ENCODE measurements at regions not wholly inside any gene's neighbourhood (a gene's known extent, or its start where the extent isn't known, plus 50 kb on each side); places are given as distances from the start of the nearest gene placed in this dataset.

DNA sequence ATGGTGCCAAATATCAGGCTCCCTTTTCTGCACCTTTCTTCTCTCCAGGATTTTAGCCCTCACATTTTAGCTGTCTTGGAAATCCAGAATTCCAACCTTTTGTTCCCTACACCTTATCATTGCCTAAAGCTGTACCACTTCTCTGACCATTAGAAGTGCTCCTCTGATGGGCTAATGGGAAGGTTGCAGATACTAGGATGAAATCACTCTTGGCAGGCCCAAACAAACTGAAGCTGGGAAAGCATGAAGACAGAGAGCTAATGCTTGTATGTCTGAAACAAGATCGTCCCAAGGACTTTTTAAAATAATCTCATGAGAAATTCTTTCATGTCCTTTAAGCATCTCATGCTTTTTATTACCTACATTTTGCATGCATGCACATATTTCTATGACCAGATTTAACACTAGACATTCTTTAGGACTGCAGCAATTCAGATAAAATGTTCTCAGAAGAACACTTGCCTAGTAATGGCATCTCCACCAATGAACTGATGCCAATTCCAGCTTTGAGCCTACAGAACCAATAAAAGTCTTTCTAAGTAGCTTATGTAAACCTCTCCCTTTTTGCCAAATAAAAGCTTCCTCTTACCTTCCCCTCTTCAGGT is 98.4 kb upstream of the OSR1 start:
- H3K27ac Mint-ChIP-seq (ENCODE audit: low read depth): no peak overlapping the region
- H3K4me1 Mint-ChIP-seq: no peaks in the 10 kb centered on the region
- ATAC-seq (replicated peaks; ENCODE audit: extremely low read depth, poor library complexity, severe bottlenecking): no peak
- H3K36me3 Mint-ChIP-seq (ENCODE audit: insufficient read depth): no peaks in the 10 kb centered on the region
- H3K9me3 Mint-ChIP-seq: no peaks in the 10 kb centered on the region
- H3K27me3 Mint-ChIP-seq: peaks cover 38% of the 10 kb centered on the region
- no peak overlapping the region for H3K4me3 Mint-ChIP-seq
- no peak for DNase-seq (ENCODE audit: low spot score in 2 of 2)

DNA sequence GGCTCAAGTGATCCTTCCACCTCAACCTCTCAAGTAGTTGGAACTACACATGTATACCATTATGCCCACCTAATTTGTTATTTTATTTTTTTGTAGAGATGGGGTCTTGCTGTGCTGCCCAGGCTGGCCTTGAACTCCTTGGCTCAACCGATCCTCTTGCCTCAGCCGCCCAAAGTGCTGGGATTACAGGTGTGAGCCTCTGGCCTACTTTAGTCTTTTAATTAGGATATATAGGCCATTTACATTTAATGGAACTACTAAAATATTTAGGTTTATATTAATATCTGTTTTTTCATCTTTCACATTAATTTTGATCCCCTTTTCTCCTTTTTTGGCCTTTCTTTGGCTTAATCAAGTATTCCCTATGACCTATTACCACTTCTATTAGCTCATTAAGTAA is 95.7 kb upstream of the OSR1 start:
- Mint-ChIP-seq H3K27me3 (peaks cover 15% of the 10 kb centered on the region), H3K27ac (ENCODE audit: low read depth) (no peak overlapping the region), H3K9me3 (no peaks in the 10 kb centered on the region), H3K36me3 (ENCODE audit: insufficient read depth) (no peaks in the 10 kb centered on the region), H3K4me3 (no peak overlapping the region), H3K4me1 (no peaks in the 10 kb centered on the region)
- ATAC-seq (replicated peaks; ENCODE audit: extremely low read depth, poor library complexity, severe bottlenecking) (no peak), DNase-seq (ENCODE audit: low spot score in 2 of 2) (no peak)

DNA sequence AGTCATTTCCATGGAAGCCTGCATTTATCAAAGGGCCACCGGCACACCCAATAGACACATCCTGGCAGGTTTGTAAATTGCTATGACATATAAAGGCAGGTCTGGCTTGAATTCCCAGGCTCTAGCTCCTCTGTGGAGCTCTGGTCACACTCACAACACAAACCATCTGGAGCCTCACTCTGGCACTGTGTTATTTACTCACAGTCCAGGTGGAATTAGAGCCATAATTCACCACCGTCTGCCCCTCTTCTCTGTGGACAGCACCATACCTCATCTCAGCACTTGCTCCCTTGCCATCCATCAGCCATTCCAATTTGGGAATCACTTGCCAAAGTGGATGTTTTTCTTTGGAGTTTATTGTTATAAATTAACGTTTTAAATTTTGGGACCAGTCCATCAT is 84.3 kb upstream of the OSR1 start:
- H3K4me3 Mint-ChIP-seq: no peak overlapping the region
- peaks cover 47% of the 10 kb centered on the region for H3K27me3 Mint-ChIP-seq
- no peak for DNase-seq (ENCODE audit: low spot score in 2 of 2)
- peaks cover 2% of the 10 kb centered on the region for H3K36me3 Mint-ChIP-seq (ENCODE audit: insufficient read depth)
- no peaks in the 10 kb centered on the region for H3K4me1 Mint-ChIP-seq
- no peak for ATAC-seq (replicated peaks; ENCODE audit: extremely low read depth, poor library complexity, severe bottlenecking)
- peaks cover 7% of the 10 kb centered on the region for H3K9me3 Mint-ChIP-seq
- H3K27ac Mint-ChIP-seq (ENCODE audit: low read depth): no peak overlapping the region

DNA sequence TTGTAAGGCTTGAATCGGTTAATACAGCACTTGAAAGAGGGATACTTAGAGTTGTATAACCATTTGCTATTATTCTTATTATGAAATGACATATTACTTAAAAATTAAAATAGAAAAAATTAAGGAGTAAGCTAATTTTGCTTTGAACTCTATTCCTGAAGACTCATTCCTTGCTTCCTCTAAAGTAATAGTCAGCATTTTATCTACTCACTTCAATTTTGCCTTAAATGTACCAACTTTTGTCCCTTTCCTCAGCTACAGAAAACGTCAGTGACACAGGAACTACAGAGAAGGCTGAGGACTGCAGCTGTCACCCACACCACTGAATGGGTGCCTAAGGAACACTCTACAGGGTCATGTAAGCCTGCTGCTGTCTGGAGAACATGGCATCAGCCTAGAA is 80.7 kb upstream of the OSR1 start:
- ATAC-seq (replicated peaks; ENCODE audit: extremely low read depth, poor library complexity, severe bottlenecking) (no peak), DNase-seq (ENCODE audit: low spot score in 2 of 2) (no peak)
- Mint-ChIP-seq H3K9me3 (no peaks in the 10 kb centered on the region), H3K4me1 (no peaks in the 10 kb centered on the region), H3K27ac (ENCODE audit: low read depth) (no peak overlapping the region), H3K27me3 (peaks cover 51% of the 10 kb centered on the region), H3K36me3 (ENCODE audit: insufficient read depth) (peaks cover 2% of the 10 kb centered on the region), H3K4me3 (no peak overlapping the region)

DNA sequence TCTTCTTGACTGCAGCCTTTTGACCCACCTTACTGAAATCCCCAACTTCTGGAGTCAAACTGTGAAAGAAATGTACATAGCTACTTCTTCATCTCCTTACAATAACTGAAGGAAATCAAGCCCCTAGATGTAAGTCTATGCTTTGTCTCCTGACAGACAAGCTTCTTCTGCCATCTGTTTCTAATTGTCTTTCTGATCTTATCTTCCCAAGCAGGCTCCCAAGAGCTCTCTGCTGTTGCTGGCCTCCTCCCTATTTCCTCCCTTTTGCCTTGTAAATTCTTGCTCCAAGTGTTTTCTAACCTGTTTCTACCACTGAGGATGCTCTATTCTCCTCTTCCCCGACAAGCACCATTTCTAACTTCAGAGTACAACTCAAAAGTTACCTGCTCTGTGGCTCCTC is 77.4 kb upstream of the OSR1 start:
- ATAC-seq (replicated peaks; ENCODE audit: extremely low read depth, poor library complexity, severe bottlenecking): no peak
- Mint-ChIP-seq H3K27me3 (peaks cover 40% of the 10 kb centered on the region), H3K27ac (ENCODE audit: low read depth) (no peak overlapping the region), H3K4me3 (no peak overlapping the region), H3K9me3 (no peaks in the 10 kb centered on the region), H3K36me3 (ENCODE audit: insufficient read depth) (peaks cover 2% of the 10 kb centered on the region), H3K4me1 (no peaks in the 10 kb centered on the region)
- no peak for DNase-seq (ENCODE audit: low spot score in 2 of 2)

DNA sequence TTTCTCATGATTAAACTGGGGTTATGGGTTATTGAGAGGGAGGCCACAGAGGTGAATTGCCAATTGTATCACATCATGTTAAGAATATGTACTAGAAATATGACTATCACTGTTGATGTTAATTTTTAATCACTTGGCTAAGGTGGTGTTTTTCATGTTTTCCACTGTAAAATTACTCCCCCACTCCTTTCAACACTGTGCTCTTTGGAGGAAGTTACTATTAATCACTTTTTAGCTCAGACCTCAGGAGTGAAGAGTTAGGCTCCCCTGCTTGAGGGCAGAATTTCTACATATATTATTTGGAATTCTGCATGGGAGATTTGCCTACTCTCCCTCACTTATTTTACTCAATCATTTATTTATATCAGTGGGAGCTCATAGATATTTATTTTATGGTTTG is 76.0 kb upstream of the OSR1 start:
- Mint-ChIP-seq H3K9me3 (no peaks in the 10 kb centered on the region), H3K4me1 (no peaks in the 10 kb centered on the region), H3K27ac (ENCODE audit: low read depth) (no peak overlapping the region), H3K4me3 (no peak overlapping the region), H3K36me3 (ENCODE audit: insufficient read depth) (no peaks in the 10 kb centered on the region), H3K27me3 (peaks cover 40% of the 10 kb centered on the region)
- no peak for ATAC-seq (replicated peaks; ENCODE audit: extremely low read depth, poor library complexity, severe bottlenecking)
- no peak for DNase-seq (ENCODE audit: low spot score in 2 of 2)

DNA sequence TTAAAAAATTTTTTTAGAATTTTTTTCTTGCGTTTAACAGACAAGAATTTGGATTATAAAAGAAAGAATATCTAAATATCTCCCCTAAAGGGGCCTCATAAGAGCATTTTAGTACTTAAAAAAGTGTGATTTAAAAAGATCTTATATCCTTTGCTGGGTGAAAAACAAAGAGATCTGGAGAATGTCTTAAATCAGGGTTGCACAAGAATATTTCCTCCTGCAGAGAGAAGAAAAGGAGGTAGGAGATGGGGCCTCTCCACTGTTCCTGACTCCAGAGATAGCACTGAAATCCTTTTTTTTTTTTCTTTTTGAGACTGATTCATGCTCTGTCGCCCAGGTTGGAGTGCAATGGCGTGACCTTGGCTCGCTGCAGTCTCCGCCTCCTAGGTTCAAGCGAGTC is 68.5 kb upstream of the OSR1 start:
- no peak for DNase-seq (ENCODE audit: low spot score in 2 of 2)
- no peaks in the 10 kb centered on the region for H3K9me3 Mint-ChIP-seq
- no peaks in the 10 kb centered on the region for H3K4me1 Mint-ChIP-seq
- no peak overlapping the region for H3K27ac Mint-ChIP-seq (ENCODE audit: low read depth)
- no peak overlapping the region for H3K4me3 Mint-ChIP-seq
- H3K27me3 Mint-ChIP-seq: peaks cover 48% of the 10 kb centered on the region
- ATAC-seq (replicated peaks; ENCODE audit: extremely low read depth, poor library complexity, severe bottlenecking): no peak
- no peaks in the 10 kb centered on the region for H3K36me3 Mint-ChIP-seq (ENCODE audit: insufficient read depth)

DNA sequence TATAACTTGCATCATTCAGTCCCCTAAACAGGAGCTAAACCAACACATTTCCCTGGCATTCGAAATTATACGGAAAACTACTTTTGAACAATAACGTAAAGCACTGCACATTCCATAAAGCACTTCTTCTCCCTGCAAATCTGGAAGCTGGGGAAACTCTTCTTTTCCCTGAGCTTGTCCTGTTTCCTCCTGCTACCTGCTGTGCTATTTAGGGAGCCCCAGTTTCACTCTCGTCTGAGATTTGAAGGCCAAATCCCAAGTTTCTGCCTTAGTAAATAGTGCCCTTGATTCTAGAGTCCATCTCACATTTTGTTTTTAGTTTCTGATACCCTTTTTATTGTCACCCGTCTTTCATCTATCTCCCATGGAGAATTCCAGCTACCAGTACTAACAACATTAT is 67.7 kb upstream of the OSR1 start:
- no peak overlapping the region for H3K4me3 Mint-ChIP-seq
- H3K9me3 Mint-ChIP-seq: no peaks in the 10 kb centered on the region
- peaks cover 48% of the 10 kb centered on the region for H3K27me3 Mint-ChIP-seq
- H3K27ac Mint-ChIP-seq (ENCODE audit: low read depth): no peak overlapping the region
- no peaks in the 10 kb centered on the region for H3K4me1 Mint-ChIP-seq
- DNase-seq (ENCODE audit: low spot score in 2 of 2) (no peak), ATAC-seq (replicated peaks; ENCODE audit: extremely low read depth, poor library complexity, severe bottlenecking) (no peak)
- no peaks in the 10 kb centered on the region for H3K36me3 Mint-ChIP-seq (ENCODE audit: insufficient read depth)

DNA sequence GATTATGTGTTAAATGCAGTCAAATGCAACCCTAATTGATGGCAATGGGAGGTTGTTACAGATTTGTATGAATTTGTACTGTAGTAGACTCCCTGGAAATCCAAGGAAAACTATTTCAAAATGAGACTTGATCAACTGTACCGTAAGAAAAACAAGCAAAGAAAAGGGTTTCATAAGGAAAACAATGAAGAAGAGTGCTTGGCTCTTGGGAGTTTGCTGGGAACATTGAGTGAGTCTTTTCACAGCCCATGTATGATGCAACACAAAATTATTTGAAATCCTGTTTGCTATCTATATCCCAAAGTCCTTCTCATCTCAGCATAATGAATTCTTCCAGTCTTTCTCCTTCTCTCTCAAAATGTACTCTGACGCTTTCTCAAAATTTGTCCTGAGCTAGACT is 67.0 kb upstream of the OSR1 start:
- ATAC-seq (replicated peaks; ENCODE audit: extremely low read depth, poor library complexity, severe bottlenecking) (no peak), DNase-seq (ENCODE audit: low spot score in 2 of 2) (no peak)
- Mint-ChIP-seq H3K27me3 (peaks cover 48% of the 10 kb centered on the region), H3K9me3 (no peaks in the 10 kb centered on the region), H3K36me3 (ENCODE audit: insufficient read depth) (no peaks in the 10 kb centered on the region), H3K27ac (ENCODE audit: low read depth) (no peak overlapping the region), H3K4me3 (no peak overlapping the region), H3K4me1 (no peaks in the 10 kb centered on the region)

DNA sequence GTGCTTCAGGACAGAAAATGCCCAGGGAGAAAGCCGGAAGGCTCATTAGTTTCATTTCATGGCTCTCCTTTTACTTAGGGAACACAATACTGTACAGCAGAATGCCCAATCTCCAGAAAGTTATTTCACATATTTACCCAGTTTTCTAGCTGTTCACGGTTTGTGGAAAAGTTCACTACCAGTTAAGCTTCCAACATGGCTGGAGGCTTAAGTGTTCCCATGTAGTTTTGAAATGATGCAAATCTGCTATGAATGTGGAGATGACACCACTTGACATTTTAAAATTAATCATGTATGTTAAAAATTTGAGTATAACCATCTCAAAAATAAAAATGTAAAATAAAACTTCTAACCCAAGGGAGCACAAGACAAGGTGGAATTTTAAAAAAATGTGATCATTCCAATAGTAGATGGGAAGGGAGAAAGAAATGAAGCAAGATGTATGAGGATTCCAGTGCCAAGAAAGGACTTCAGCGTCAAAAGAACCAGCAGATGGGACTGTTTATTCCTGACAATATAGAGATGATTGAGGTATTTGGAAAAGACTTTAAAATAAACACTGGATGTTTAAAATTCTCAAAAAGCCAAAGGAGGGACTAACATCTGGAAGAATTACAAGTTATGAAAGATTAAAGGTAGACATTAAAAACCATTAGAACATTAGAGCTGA is 60.9 kb upstream of the OSR1 start:
- DNase-seq (ENCODE audit: low spot score in 2 of 2) (no peak), ATAC-seq (replicated peaks; ENCODE audit: extremely low read depth, poor library complexity, severe bottlenecking) (no peak)
- Mint-ChIP-seq H3K4me3 (no peak overlapping the region), H3K36me3 (ENCODE audit: insufficient read depth) (peaks cover 2% of the 10 kb centered on the region), H3K4me1 (no peaks in the 10 kb centered on the region), H3K27me3 (peaks cover 47% of the 10 kb centered on the region), H3K27ac (ENCODE audit: low read depth) (no peak overlapping the region), H3K9me3 (no peaks in the 10 kb centered on the region)

DNA sequence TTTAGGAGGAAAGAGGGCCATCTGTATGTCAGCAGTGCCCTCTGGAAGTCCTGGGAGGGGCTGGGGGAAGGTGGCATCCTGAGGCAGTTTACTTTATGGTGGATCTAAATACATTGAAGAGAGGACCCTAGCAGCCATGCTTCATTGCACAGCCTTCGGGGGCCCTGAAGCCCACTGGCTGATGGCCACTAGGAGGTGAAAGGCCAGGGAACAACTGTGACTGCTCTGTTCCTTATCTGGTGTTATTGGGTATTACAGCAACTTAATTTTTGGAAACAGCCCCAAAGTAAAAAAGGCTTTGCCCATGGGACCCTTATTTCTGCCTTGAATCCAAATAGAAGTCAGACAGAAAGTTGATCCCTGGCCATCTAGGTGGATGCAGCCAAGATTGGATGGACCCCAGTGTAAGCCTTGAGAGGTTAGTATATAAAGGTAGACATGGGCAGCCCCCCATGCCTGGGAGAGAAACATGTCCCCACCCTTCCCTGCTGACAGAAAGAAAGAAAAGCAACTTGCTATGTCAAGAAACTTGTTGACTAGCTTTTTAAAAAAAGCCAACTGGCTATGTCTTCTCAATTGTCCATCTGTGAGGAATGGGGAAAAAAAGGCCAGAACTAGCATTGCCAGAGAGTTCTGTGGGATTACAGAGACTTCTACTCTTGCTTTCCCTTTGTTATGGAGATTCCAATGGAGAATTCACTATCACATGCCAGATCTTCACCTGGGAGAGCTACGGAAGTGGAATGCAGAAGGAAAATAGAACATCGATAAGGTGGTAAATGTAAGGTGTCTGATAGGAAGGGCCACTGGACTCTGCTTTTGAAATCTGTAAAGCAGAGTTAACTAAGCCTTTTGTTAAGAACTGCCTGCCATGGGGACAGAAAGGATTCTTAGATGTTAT is 58.6 kb upstream of the OSR1 start:
- no peak overlapping the region for H3K27ac Mint-ChIP-seq (ENCODE audit: low read depth)
- no peaks in the 10 kb centered on the region for H3K9me3 Mint-ChIP-seq
- no peak for DNase-seq (ENCODE audit: low spot score in 2 of 2)
- peaks cover 2% of the 10 kb centered on the region for H3K36me3 Mint-ChIP-seq (ENCODE audit: insufficient read depth)
- H3K4me1 Mint-ChIP-seq: no peaks in the 10 kb centered on the region
- peaks cover 46% of the 10 kb centered on the region for H3K27me3 Mint-ChIP-seq
- no peak for ATAC-seq (replicated peaks; ENCODE audit: extremely low read depth, poor library complexity, severe bottlenecking)
- H3K4me3 Mint-ChIP-seq: no peak overlapping the region

DNA sequence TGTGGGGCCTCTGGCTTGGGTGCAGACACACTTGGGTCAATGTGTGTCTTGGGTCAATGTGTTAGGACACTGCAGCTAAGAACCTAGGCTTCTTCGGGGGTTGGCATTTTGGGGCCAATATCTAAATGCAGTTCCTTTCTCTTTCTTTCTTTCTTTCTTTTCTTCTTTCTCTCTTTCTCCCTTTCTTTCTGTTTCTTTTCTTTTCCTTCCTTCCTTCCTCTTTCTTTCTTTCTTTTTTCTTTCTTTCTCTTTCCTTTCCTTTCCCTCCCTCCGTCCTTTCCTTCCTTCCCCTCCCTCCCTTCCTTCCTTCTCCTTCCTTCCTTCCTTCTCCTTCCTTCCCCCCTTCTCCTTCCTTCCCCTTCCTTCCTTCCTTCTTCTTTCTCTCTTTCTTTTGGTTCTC is 57.7 kb upstream of the OSR1 start:
- DNase-seq (ENCODE audit: low spot score in 2 of 2): no peak
- ATAC-seq (replicated peaks; ENCODE audit: extremely low read depth, poor library complexity, severe bottlenecking): no peak
- H3K27ac Mint-ChIP-seq (ENCODE audit: low read depth): no peak overlapping the region
- no peak overlapping the region for H3K4me3 Mint-ChIP-seq
- peaks cover 46% of the 10 kb centered on the region for H3K27me3 Mint-ChIP-seq
- H3K9me3 Mint-ChIP-seq: no peaks in the 10 kb centered on the region
- H3K4me1 Mint-ChIP-seq: no peaks in the 10 kb centered on the region
- peaks cover 3% of the 10 kb centered on the region for H3K36me3 Mint-ChIP-seq (ENCODE audit: insufficient read depth)

DNA sequence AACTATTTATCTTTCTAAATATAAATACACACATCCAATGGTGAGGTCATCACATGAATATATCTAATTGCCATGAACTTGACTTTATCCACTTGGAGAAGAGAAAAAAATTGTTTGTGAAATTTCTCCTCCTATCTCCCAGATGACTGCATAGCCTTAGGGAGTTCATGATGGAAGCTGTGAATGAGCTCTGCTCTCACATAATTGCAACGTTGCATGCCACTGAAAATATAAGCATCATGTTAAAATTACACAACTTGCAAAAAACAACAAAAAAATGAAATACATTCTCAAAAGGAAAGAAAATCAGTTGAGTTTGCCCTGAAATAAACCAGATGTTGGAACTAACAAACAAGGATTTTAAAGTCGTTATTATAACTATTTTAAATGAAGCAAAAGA is 50.6 kb upstream of the OSR1 start:
- no peak overlapping the region for H3K4me3 Mint-ChIP-seq
- no peaks in the 10 kb centered on the region for H3K9me3 Mint-ChIP-seq
- no peak overlapping the region for H3K27ac Mint-ChIP-seq (ENCODE audit: low read depth)
- no peaks in the 10 kb centered on the region for H3K4me1 Mint-ChIP-seq
- ATAC-seq (replicated peaks; ENCODE audit: extremely low read depth, poor library complexity, severe bottlenecking) (no peak), DNase-seq (ENCODE audit: low spot score in 2 of 2) (no peak)
- H3K27me3 Mint-ChIP-seq: peaks cover 50% of the 10 kb centered on the region
- peaks cover 2% of the 10 kb centered on the region for H3K36me3 Mint-ChIP-seq (ENCODE audit: insufficient read depth)

Data from central memory CD8-positive, alpha-beta T cell (primary cell).